ENCODE measurements at regions not wholly inside any gene's neighbourhood (a gene's known extent, or its start where the extent isn't known, plus 50 kb on each side); places are given as distances from the start of the nearest gene placed in this dataset.
"Not testable (repeated sequence)": the region's sequence is repeated elsewhere in the genome, so short reads cannot be mapped to it uniquely, and the experiment has no call there.

GRCh38 chr1:58836408-58836807 is 52.6 kb upstream of the JUN start:
- peak; percentile 42 for DNase-seq
- ATAC-seq (ENCODE audit: poor library complexity), result no peak
- intact Hi-C loops (cut with DNase I), result no loop called here

GRCh38 chr1:58837886-58838285 is 54.0 kb upstream of the JUN start:
- intact Hi-C loops (cut with DNase I), result no loop called here
- no peak for ATAC-seq (ENCODE audit: poor library complexity)
- DNase-seq, result no peak

GRCh38 chr1:58839147-58839795 is 55.4 kb upstream of the JUN start:
- intact Hi-C loops (cut with DNase I), result no loop called here
- DNase-seq (no peak), ATAC-seq (ENCODE audit: poor library complexity) (no peak)

GRCh38 chr1:58839846-58840835 is 56.3 kb upstream of the JUN start:
- intact Hi-C loops (cut with DNase I), result no loop called here
- no peak for DNase-seq
- ATAC-seq (ENCODE audit: poor library complexity), result no peak

- ATAC-seq (ENCODE audit: poor library complexity) (no peak), DNase-seq (no peak)
- intact Hi-C loops (cut with DNase I), result no loop called here
Observed at GRCh38 chr1:58841455-58841854, 57.6 kb upstream of the JUN start.

- no peak for ATAC-seq (ENCODE audit: poor library complexity)
- no peak for DNase-seq
- intact Hi-C loops (cut with DNase I), result no loop called here
Observed at GRCh38 chr1:58842941-58843340, 59.1 kb upstream of the JUN start.

GRCh38 chr1:58844176-58844575 is 60.3 kb upstream of the JUN start:
- intact Hi-C loops (cut with DNase I), result no loop called here
- no peak for DNase-seq
- no peak for ATAC-seq (ENCODE audit: poor library complexity)

- intact Hi-C loops (cut with DNase I), result no loop called here
- DNase-seq, result no peak
- ATAC-seq (ENCODE audit: poor library complexity), result no peak
Observed at GRCh38 chr1:58845942-58846341, 62.1 kb upstream of the JUN start.

- intact Hi-C loops (cut with DNase I), result no loop called here
- ATAC-seq (ENCODE audit: poor library complexity) (peak; percentile 85), DNase-seq (peak; percentile 75)
Observed at GRCh38 chr1:58848818-58849411, 65.1 kb upstream of the JUN start.

GRCh38 chr1:58849551-58849950 is 65.7 kb upstream of the JUN start:
- ATAC-seq (ENCODE audit: poor library complexity) (no peak), DNase-seq (no peak)
- intact Hi-C loops (cut with DNase I), result no loop called here

- DNase-seq, result no peak
- intact Hi-C loops (cut with DNase I), result no loop called here
- ATAC-seq (ENCODE audit: poor library complexity), result no peak
Observed at GRCh38 chr1:58850636-58851035, 66.8 kb upstream of the JUN start.

- DNase-seq (no peak), ATAC-seq (ENCODE audit: poor library complexity) (no peak)
- intact Hi-C loops (cut with DNase I), result no loop called here
Observed at GRCh38 chr1:58852731-58853485, 69.1 kb upstream of the JUN start.

- intact Hi-C loops (cut with DNase I), result no loop called here
- ATAC-seq (ENCODE audit: poor library complexity) (no peak), DNase-seq (no peak)
Observed at GRCh38 chr1:58854576-58854975, 70.7 kb upstream of the JUN start.

- ATAC-seq (ENCODE audit: poor library complexity) (no peak), DNase-seq (no peak)
- intact Hi-C loops (cut with DNase I), result no loop called here
Observed at GRCh38 chr1:58855274-58856165, 71.7 kb upstream of the JUN start.

GRCh38 chr1:58856281-58856680 is 72.4 kb upstream of the JUN start:
- ATAC-seq (ENCODE audit: poor library complexity); intact Hi-C loops (cut with DNase I); DNase-seq: not testable (repeated sequence)

GRCh38 chr1:58857680-58858673 is 74.1 kb upstream of the JUN start:
- no peak for ATAC-seq (ENCODE audit: poor library complexity)
- intact Hi-C loops (cut with DNase I), result no loop called here
- DNase-seq, result no peak

All from Right ventricle myocardium superior (tissue), 1 donor.